SK-N-SH (cell line): ENCODE measurements at regions not wholly inside any gene's neighbourhood (a gene's known extent, or its start where the extent isn't known, plus 50 kb on each side); places are given as distances from the start of the nearest gene placed in this dataset.

Experiments used
- CTCF ChIA-PET: fragments of 300-600, 350-600 bp; formaldehyde crosslinking; extraction: SDS; loops from one replicate; lab custom pipeline; 2021; lab: Yijun Ruan, JAX
- POLR2A ChIA-PET: fragments of 350-600 bp; sonication (Branson Sonifier 250); formaldehyde crosslinking; extraction: SDS; loops from one replicate; lab custom pipeline; 2020; ENCODE audit warnings: antibody characterized with exemption, inconsistent platforms; lab: Yijun Ruan, JAX
- DNase-seq: peaks from one replicate; pipeline ENCODE4 v3.0.0; 2012
- H2AFZ ChIP-seq: fragments of 200-600 bp; sonication (generic); 2 replicates; pipeline ENCODE4 v1.8.1; 2016; ENCODE audit warnings: antibody characterized with exemption, mild to moderate bottlenecking, low read depth
- H3F3A ChIP-seq: fragments of 200-600 bp; sonication (generic); replicated peaks from 2 replicates; pipeline ENCODE3; 2016; ENCODE audit warnings: antibody characterized with exemption, mild to moderate bottlenecking; ENCODE audit not compliant: insufficient read depth
- H3K27ac ChIP-seq, 2 experiments: fragments of 200-500 bp in 1 of 2; fragments of 200-600 bp in 1 of 2; sonication (Bioruptor generic) in 1 of 2; sonication (generic), shearing (Covaris generic) in 1 of 2; 2 replicates each; pipeline versions ENCODE4 v1.5.1 to v1.6.1; 2014 to 2016; ENCODE audit warnings: low read depth in 2 of 2, inconsistent platforms in 1 of 2, low read length in 1 of 2, mild to moderate bottlenecking in 1 of 2, mixed read lengths in 1 of 2
- H3K27me3 ChIP-seq: fragments of 200-600 bp; sonication (generic), shearing (Covaris generic); 2 replicates; pipeline ENCODE4 v1.6.1; 2016; ENCODE audit warnings: mixed run types; ENCODE audit not compliant: insufficient read depth
- H3K36me3 ChIP-seq, 2 experiments: fragments of 200-500 bp in 1 of 2; fragments of 200-600 bp in 1 of 2; sonication (Bioruptor generic) in 1 of 2; sonication (generic) in 1 of 2; replicated peaks in 1 of 2; 2 replicates each; pipeline versions ENCODE3 to v1.5.1; 2014 to 2016; ENCODE audit warnings: low read length in 1 of 2, mild to moderate bottlenecking in 1 of 2; ENCODE audit not compliant: insufficient read depth in 2 of 2, control insufficient read depth in 1 of 2
- H3K4me1 ChIP-seq, 2 experiments: fragments of 200-500 bp in 1 of 2; fragments of 200-600 bp in 1 of 2; sonication (Bioruptor generic) in 1 of 2; sonication (generic), shearing (Covaris generic) in 1 of 2; 2 replicates each; pipeline versions ENCODE4 v1.5.1 to v1.6.1; 2014 to 2016; ENCODE audit warnings: low read depth in 1 of 2, low read length in 1 of 2, mixed run types in 1 of 2; ENCODE audit not compliant: insufficient read depth in 2 of 2, control insufficient read depth in 1 of 2
- H3K4me2 ChIP-seq: fragments of 200-600 bp; sonication (generic), shearing (Covaris generic); 2 replicates; pipeline ENCODE4 v1.6.1; 2017; ENCODE audit warnings: mixed run types
- H3K4me3 ChIP-seq, 2 experiments: fragments of 200-500 bp in 1 of 2; fragments of 200-600 bp in 1 of 2; sonication (Bioruptor generic) in 1 of 2; sonication (generic), shearing (Covaris generic) in 1 of 2; 2 replicates each; pipeline versions ENCODE4 v1.5.1 to v1.8.1; 2014 to 2016; ENCODE audit warnings: low read depth in 2 of 2, inconsistent platforms in 1 of 2, low read length in 1 of 2, mild to moderate bottlenecking in 1 of 2, mixed read lengths in 1 of 2, moderate library complexity in 1 of 2
- H3K79me2 ChIP-seq: fragments of 200-600 bp; sonication (generic); 2 replicates; pipeline ENCODE4 v1.8.1; 2017; ENCODE audit warnings: mild to moderate bottlenecking; ENCODE audit not compliant: insufficient read depth
- H3K9ac ChIP-seq: fragments of 200-600 bp; sonication (generic); 2 replicates; pipeline ENCODE4 v1.6.1; 2017; ENCODE audit warnings: mixed run types
- H3K9me2 ChIP-seq: fragments of 200-600 bp; sonication (generic); 2 replicates; pipeline ENCODE4 v1.6.1; 2017; ENCODE audit warnings: mixed run types
- H3K9me3 ChIP-seq: fragments of 200-600 bp; sonication (generic); 2 replicates; pipeline ENCODE4 v1.6.1; 2017; ENCODE audit warnings: mixed run types, mild to moderate bottlenecking, moderate library complexity
- H4K20me1 ChIP-seq: fragments of 200-600 bp; sonication (generic); 2 replicates; pipeline ENCODE4 v1.6.1; 2017; ENCODE audit warnings: mild to moderate bottlenecking, mixed run types; ENCODE audit not compliant: insufficient read depth
- POLR2AphosphoS5 ChIP-seq: IDR thresholded peaks from 2 replicates; pipeline ENCODE4 v1.6.1; 2012; ENCODE audit warnings: low read depth, low read length
- RAD21 ChIP-seq: IDR thresholded peaks from 2 replicates; pipeline ENCODE4 v1.6.1; 2012; ENCODE audit warnings: mild to moderate bottlenecking, low read length
- SMC3 ChIP-seq: IDR thresholded peaks from 2 replicates; pipeline ENCODE4 v1.6.1; 2012; ENCODE audit warnings: low read depth, low read length, improper control_type of control experiment
- USF1 ChIP-seq: IDR thresholded peaks from 2 replicates; pipeline ENCODE4 v1.4.0; 2012; ENCODE audit warnings: low read depth, borderline replicate concordance
- WGBS: methylation state at CpG from one replicate; pipeline ENCODE4 v1.1.6; 2017; ENCODE audit warnings: low lambda C conversion rate; 5-methylcytosine and 5-hydroxymethylcytosine counted together
- TF ChIP-seq, protein P1 (sequence below): fragments of 150-350 bp; IDR thresholded peaks from 2 replicates; pipeline ENCODE4 v1.6.1; 2017; ENCODE audit warnings: antibody characterized with exemption, low read length, low read depth, borderline replicate concordance

GRCh38 chr5:89851911-89852310, 557.6 kb downstream of the CETN3 start:
- no peaks in the 10 kb centered on the region for H3K79me2 ChIP-seq
- H3K9me2 ChIP-seq, result no peaks in the 10 kb centered on the region
- TF ChIP-seq, protein P1, sequence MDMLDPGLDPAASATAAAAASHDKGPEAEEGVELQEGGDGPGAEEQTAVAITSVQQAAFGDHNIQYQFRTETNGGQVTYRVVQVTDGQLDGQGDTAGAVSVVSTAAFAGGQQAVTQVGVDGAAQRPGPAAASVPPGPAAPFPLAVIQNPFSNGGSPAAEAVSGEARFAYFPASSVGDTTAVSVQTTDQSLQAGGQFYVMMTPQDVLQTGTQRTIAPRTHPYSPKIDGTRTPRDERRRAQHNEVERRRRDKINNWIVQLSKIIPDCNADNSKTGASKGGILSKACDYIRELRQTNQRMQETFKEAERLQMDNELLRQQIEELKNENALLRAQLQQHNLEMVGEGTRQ, result no peak
- no peaks in the 10 kb centered on the region for H4K20me1 ChIP-seq
- H3K27ac ChIP-seq, result no peak overlapping the region
- H3K9me3 ChIP-seq, result no peaks in the 10 kb centered on the region
- H3K4me3 ChIP-seq, result no peak overlapping the region
- no peak overlapping the region for H3K4me2 ChIP-seq
- DNase-seq, result no peak
- H3K27me3 ChIP-seq, result no peaks in the 10 kb centered on the region
- ChIA-PET CTCF (no interaction called here), POLR2A (no interaction called here)
- WGBS, result 49% methylated on average over 3 of the region's 3 CpGs
- no peaks in the 10 kb centered on the region for H3K36me3 ChIP-seq
- no peaks in the 10 kb centered on the region for H3F3A ChIP-seq
- no peak overlapping the region for H2AFZ ChIP-seq
- H3K9ac ChIP-seq, result no peak overlapping the region
- peaks cover 5 to 11% of the 10 kb centered on the region in 2 experiments; a peak in 2 of 4 replicates for H3K4me1 ChIP-seq

- no peaks in the 10 kb centered on the region for H3K36me3 ChIP-seq
- ChIA-PET POLR2A (no interaction called here), CTCF (no interaction called here)
- no peaks in the 10 kb centered on the region for H3K27me3 ChIP-seq
- DNase-seq, result no peak
- no peaks in the 10 kb centered on the region for H3K79me2 ChIP-seq
- H3F3A ChIP-seq, result no peaks in the 10 kb centered on the region
- H4K20me1 ChIP-seq, result no peaks in the 10 kb centered on the region
- no peak for TF ChIP-seq RAD21
- no peak for TF ChIP-seq POLR2AphosphoS5
- H3K9me3 ChIP-seq, result no peaks in the 10 kb centered on the region
- H3K4me3 ChIP-seq, result no peak overlapping the region
- no peaks in the 10 kb centered on the region for H3K9me2 ChIP-seq
- peaks cover 5 to 11% of the 10 kb centered on the region in 2 experiments; a peak in 2 of 4 replicates for H3K4me1 ChIP-seq
- peak overlapping the region; percentile 36; the same call in 1 of the 2 replicates for H2AFZ ChIP-seq
- H3K4me2 ChIP-seq, result peak overlapping the region; percentile 25; the same call in 1 of the 2 replicates
- no peak overlapping the region for H3K9ac ChIP-seq
- no peak overlapping the region for H3K27ac ChIP-seq
Observed at GRCh38 chr5:89850513-89850865, 559.1 kb downstream of the CETN3 start.

DNA sequence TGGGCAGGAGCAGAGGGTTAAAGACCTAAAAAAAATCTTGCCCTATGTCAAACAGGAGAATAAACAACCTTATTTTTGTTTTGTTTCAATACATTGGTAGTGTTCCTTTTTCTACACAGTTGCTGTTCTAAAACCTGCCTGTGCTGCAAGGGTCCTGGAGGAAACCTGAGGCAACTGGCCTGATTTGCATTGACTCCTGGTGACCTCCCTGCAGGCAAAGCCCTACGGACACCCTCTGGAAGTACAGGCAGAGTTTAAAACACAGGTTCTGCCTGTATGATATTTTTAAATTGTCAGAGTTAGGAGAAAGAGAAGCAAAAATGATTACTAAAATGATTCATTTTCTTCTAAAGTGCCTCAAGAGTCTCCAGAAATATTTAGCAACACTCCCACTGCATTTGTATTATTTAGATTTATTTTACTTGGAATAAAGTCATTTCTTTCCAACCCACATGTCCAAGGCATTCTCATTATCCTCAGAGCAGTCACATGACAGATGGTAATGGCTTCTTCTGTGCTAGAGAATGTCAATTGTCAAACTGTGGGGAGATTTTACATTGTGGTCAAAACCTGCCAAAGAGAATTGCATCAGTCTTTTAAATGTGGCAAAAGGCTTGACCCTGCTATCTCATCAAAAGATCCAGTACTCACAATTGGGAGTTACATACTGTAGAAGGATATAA, 559.6 kb downstream of the CETN3 start:
- POLR2A ChIA-PET, result no interaction called here
- H3K27me3 ChIP-seq, result no peaks in the 10 kb centered on the region
- H3K9me2 ChIP-seq, result no peaks in the 10 kb centered on the region
- H4K20me1 ChIP-seq, result no peaks in the 10 kb centered on the region
- H3K79me2 ChIP-seq, result no peaks in the 10 kb centered on the region
- TF ChIP-seq USF1 (peak; percentile 47; the same call in 1 of the 2 replicates), SMC3 (no peak)
- TF ChIP-seq, all 33 proteins: peak for 1
- H3K9ac ChIP-seq, result no peak overlapping the region
- no peaks in the 10 kb centered on the region for H3F3A ChIP-seq
- H3K4me2 ChIP-seq, result peak overlapping the region; percentile 25; the same call in 1 of the 2 replicates
- H3K36me3 ChIP-seq, result no peaks in the 10 kb centered on the region
- 78% methylated on average over 1 of the region's 1 CpG for WGBS
- H2AFZ ChIP-seq, result peak overlapping the region; percentile 36; the same call in 1 of the 2 replicates
- peak overlapping the region in 1 of 2 experiments; percentile 3; a peak in 2 of 4 replicates for H3K27ac ChIP-seq
- CTCF ChIA-PET, result no interaction called here
- peaks cover 5 to 11% of the 10 kb centered on the region in 2 experiments; a peak in 2 of 4 replicates for H3K4me1 ChIP-seq
- H3K9me3 ChIP-seq, result no peaks in the 10 kb centered on the region
- H3K4me3 ChIP-seq, result no peak overlapping the region
- DNase-seq, result no peak
